A204.1 (cell line): ENCODE measurements at regions not wholly inside any gene's neighbourhood (a gene's known extent, or its start where the extent isn't known, plus 50 kb on each side); places are given as distances from the start of the nearest gene placed in this dataset.

Experiments
- FAIRE-seq: peaks from 2 replicates; lab custom pipeline; 2012; peaks lifted over from hg19 to GRCh38; lab: Jason Lieb, UNC

- no peak for FAIRE-seq
Measured at GRCh38 chr15:96223939-96224338, 106.6 kb upstream of the NR2F2 start.

DNA sequence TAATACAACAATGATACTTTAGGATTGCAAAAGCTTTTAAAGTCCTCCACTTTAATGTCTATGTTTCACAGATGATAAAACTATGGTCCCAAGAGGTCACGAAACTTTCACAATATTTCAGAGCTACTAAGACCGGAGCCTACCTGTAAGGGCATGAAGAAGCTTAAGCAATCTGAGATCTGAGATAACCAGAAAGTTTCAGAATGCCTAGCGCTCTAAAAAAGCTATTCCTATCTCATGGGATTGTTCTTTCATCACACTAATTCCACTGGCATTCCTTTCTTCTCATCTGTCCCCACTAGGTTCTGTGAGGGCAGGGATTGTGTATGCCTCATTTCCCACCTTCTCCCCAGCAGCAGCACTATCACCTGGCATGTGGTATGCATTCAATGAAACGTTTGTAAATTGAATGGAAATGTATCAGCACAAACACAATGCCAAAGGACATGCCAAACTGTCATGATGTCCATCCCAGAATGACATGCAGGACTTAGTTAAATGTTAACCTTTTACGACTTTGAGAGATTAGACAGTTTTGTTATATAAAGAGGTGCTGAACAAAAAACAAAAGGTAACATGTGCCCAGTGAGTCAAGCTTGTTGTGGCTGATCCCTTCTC lies 104.7 kb upstream of the NR2F2 start:
- no peak for FAIRE-seq

DNA sequence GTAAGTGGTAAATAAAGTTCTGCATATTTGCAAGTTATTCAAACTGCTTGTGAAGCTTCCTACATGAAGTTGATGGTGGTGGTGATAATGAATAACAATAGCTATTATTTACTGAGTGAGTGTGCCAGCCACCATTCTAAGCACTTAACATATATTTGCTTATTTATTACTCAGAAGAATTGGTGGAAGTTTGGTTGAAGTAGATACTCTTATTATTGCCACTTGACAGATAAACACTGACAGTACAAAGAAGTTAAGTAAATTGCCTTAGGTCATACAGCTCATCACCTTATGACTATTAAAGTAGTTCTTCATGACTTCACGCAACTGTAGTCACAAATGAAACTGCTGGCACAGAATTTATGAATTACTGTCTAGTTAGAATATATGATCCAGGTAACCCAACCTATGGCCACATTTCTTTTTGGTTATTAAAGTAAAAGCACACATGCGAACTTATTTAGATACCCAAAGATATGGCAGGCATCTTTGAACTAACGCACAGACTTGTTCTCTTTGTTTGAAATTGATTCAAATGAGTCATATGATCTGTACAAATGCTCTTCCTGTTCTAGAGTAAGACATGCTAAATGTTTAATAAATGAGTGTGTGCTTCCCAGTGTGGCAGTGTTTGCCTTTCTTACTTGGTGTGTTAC lies 99.8 kb upstream of the NR2F2 start:
- no peak for FAIRE-seq

DNA sequence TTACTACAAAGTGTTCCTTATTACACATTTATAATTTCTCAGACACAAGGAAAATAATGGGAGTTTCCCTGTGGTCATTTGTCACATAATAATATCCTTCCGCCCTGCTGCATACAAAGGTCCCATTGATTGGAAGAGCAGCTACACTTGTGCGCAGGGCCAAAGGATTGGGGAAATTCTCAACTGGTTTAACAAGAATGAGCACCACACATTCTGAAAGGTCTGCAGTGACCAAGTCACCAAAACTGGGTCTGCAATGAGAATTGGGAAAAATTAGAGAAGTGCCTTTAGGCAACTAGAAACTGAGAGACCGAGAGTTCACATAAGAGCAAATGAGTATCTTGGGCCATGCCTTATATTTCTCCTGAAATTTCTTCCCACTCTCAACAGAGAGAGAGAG lies 98.2 kb upstream of the NR2F2 start:
- no peak for FAIRE-seq

DNA sequence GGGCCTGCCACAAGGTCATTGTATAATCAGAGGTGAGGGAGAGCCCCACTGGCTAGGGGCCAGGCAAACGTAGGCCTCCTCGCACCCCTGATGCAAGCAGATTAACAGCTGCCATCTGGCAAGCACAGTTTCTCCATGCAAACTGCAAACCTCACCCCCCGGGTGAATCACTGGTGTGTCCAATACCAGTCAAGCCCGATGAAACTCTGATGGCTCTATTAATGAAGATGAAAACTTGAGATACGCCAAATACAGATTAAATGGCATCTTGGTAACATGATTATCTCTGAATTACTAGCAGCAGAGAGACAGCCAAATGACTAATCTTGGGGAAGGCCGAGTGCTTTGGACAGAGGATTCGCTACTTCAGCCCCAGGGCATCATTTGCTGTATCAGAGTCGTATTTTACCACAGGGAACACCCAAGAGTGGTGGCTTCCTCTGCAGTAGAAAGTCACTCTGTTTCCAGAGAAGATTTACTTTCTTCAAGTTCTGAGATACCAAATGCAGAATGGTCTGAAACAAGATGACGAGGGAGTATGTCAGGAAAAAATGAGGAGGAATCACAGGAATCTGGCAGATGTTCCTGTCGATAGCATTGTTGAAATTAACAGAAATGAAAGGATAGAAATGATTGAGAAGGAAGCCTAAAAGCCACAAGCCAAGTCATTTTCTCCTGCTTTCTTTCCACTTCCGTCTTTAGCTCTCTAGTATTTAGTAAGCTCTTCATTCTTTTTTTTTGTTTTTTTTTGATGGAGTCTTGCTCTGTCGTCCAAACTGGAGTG lies 96.2 kb upstream of the NR2F2 start:
- no peak for FAIRE-seq

DNA sequence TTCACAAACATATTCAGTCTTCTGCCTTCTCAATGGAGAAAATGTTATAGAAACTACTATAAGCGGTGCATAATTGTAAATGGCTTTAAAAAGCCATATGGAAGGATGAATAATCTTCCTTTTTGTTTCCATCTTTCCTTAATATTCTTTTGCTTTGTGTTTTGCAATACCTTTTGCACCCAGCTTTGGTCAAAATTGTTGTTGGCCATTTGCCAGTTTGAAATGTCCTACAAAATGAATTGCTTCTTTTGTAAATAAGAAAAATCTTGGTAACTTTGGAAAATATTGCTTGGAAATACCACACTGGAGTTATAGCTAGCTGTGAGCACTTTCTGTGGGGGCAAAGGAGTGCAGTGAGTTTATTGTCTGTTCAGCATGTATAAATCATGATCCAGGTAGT lies 93.5 kb upstream of the NR2F2 start:
- no peak for FAIRE-seq

GRCh38 chr15:96242761-96243160 lies 87.7 kb upstream of the NR2F2 start:
- FAIRE-seq: peak; percentile 65

DNA sequence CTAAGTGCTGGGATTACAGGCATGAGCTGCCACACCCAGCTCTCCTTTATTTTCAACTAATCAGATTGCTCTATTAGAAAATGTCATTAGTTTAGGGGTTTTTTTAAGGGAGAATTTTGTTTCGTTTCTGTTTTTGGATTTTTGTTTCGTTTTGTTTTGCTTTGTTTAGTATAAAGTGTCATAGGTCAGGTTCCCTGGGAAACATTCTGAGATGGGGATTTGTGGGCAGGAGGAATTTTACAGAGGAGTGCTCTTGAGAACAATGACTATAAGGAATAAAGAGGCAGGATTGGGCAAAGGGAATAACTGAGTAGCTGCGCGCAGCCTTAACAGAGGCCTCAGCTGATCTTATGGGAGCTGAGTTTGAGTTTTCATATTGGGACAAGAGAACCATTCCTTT lies 86.8 kb upstream of the NR2F2 start:
- FAIRE-seq: no peak

GRCh38 chr15:96245252-96245651 lies 85.2 kb upstream of the NR2F2 start:
- no peak for FAIRE-seq

DNA sequence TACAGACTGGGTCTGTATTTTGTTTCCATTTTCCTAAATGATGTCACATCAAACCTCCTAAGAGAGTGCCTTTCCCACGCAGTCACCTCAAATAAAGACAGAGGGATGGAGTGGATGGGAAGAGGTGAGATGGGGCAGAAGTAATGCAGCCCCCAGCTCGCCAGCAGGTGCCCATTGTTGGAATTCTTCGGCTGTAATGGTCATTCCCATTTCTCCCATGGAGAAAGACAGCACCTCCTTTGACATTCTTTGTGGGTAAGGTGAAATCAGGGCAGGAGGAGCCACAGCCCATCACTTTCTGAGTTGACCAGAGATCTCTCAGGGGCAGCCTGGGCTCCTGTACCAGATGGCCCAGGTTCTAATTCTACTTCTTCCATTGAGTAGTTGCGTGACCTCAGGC lies 84.4 kb upstream of the NR2F2 start:
- no peak for FAIRE-seq

- no peak for FAIRE-seq
Measured at GRCh38 chr15:96247621-96248305, 82.7 kb upstream of the NR2F2 start.

GRCh38 chr15:96252148-96252547 lies 78.4 kb upstream of the NR2F2 start:
- no peak for FAIRE-seq

DNA sequence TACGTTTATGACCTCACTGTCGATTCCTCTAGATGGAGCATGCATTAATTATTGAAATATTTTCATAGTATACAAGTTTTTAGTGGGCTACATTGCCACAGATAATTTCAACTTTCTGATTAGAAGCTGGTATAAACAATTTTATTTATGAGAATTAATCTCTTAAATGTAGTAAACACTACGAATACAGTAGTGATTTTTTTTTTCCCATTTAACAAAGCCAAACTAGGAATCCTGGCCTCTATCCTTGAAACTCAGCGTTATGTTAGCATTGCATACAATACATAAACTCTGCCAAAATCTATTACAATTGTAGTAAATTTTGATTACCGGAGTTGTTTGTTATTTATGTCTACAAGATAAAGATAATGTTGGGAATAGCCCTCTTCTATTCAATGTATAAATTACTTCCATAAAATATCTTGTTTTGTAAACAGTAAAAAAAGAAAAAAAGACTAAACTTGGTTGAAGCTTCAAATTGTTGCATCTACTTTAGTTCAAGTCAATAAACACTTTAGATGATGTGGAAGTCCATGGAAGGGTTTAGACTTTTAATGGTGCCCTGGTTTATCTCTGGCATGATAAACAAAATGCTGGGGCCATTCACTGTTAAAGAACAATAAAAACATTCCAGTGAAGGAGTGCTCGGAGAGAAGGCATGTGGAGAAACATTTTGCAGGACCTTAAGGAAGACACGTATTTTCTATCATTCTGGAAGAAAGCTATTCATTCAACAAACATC lies 77.3 kb upstream of the NR2F2 start:
- FAIRE-seq: no peak

DNA sequence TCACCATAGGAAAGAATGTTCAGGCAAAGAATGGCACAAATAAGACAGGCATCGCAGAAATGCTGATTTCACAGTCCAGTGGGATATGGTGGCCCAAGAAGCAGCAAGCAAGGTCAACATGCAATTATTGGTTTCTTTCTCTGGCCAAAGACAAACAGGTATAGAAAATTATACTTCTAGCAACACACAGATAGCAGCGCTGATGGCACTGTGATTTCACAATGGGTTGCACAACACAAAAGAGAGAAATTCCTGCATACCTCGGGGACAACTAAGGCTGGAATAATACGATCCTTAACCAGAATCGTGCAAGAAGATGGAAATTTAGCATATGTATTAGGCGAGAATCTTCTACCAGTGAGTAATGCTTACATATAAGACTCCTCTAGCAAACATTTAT lies 76.3 kb upstream of the NR2F2 start:
- no peak for FAIRE-seq

DNA sequence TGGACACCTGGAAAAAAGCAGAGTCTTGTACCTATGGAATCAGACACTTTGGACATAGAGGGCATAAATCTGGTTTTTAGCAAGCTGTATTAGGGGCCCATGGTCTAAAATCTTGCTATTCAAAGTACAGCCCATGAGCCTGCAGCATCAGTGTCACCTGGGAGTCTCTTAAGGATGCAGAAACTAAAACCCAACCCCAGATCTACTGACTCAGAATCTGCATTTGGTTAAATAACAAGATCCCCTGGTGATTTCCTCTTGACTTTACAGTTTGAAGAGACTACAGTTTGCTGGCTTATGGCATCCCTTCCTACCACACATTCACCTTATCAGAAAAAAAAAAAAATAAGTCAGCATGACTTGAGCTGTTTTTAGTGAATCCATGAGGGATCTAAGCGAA lies 74.9 kb upstream of the NR2F2 start:
- no peak for FAIRE-seq

DNA sequence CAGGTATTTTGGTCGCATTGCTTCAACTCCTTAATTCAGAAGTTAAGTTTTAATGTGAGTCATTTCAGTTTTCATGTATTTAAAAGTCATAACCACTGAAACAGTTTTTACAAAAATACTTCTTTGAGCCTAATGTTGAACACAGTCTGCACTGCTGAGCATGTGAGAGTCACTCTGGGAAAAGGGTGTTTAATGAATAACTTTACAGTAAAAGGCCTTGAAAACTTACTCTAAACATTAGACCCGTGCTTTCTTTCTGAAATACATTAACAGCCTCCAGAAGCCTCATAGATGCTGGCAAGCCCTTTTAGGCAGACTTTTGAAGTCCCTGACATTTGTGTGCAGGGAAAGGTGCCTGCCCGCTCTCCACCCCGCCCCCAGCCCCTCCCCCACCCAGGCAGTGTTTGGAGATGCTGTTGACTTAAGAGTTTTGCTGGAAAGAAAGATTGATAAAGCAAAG lies 68.9 kb upstream of the NR2F2 start:
- no peak for FAIRE-seq

- no peak for FAIRE-seq
Measured at GRCh38 chr15:96262097-96262496, 68.4 kb upstream of the NR2F2 start.

DNA sequence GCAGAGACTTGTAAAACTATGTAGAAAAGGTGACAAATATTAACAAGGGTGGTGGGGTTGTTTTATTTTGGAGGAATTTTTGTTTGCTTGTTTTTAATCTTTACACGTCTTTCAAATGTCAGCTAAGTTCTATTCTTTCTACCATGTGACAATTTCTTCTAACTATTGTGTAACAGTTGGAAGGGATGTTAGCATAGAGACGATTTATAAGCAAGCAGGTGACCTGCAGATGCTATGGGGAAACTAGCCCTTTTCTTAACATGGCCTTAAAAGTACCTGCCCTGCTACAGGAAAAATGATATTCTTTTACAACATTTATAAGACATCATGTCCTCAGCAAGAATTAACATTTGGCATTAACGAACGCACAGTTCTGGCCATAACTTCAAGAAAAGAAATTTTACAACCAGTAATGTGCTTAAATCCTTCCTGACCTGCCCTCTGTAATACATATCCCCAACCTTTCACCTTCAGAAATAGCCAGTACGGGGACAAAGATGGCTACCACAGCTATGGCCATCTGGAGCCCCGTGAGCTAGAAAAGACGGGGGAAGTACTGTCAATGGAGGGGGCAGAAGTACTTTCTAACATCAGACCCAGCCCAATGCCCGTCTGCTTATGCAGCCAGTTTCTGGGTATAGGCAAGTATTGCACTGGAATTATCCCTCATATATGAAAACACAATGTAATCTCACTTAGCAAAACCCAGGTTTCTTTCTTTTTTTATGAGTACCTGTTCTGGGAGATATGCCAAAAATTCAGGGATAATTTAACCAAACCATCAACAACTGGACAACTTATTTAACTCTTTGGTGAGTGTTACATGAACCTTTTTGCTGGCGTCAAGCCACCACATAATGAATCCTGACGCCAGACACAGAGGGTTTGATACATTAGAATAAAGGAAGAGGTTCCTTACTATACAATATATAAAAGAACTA lies 67.7 kb upstream of the NR2F2 start:
- FAIRE-seq: no peak

DNA sequence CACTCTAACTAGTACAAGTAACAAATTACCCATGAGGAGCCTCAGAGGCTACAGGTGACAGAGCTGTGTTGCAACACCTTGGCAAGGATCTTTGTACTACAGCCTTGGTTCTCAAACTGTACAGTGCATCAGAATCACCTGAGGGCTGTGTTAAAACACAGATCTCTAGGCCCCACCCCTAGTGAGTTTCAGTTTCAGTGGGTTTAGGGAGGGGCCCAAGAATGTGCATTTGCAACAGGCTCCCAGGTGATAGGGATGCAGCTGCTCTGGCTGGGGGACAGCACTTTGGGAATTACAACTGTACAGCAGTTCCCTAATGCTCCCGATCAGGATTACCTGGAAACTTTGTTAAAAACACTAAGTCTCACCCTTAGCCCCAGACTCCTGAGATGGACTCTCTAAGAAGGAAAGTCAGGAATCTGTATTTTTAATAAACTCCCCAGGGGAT lies 66.1 kb upstream of the NR2F2 start:
- FAIRE-seq: no peak

DNA sequence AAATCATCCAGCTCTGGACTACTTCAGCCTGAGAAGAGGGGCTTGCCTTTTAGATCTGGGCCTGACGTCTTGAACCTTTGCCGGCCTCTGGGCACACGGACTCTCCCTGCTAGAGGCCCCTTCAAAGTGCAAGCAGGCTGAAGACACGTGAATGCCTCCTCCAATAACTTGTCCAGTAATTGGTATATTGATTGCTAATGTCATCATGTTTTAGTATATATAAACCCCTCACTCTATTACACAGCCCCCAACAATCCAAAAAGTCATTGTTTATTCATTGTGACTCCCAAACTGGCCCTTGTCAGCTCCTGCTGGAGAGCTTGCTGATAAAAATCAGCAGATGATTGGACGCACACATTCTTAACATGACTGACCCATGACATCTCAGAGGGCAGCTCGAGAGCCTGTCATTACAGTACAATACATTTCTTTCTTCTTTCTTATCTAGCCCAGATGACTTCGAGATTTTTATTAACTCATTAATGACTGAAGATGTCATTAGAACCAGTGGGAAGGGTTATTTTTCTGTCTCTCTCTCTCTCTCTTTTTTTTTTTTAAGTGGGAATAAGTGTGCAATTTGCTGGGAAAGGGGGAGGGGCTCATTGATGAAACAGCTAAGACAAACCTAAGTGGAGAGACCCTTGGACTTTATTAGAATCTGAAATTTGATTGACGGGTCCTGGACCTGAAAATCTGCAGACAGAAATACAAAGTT lies 65.5 kb upstream of the NR2F2 start:
- no peak for FAIRE-seq
